ENCODE measurements at regions not wholly inside any gene's neighbourhood (a gene's known extent, or its start where the extent isn't known, plus 50 kb on each side); places are given as distances from the start of the nearest gene placed in this dataset.
A peak's percentile ranks its signal among the peaks of the same experiment; 100 is the strongest.

DNA sequence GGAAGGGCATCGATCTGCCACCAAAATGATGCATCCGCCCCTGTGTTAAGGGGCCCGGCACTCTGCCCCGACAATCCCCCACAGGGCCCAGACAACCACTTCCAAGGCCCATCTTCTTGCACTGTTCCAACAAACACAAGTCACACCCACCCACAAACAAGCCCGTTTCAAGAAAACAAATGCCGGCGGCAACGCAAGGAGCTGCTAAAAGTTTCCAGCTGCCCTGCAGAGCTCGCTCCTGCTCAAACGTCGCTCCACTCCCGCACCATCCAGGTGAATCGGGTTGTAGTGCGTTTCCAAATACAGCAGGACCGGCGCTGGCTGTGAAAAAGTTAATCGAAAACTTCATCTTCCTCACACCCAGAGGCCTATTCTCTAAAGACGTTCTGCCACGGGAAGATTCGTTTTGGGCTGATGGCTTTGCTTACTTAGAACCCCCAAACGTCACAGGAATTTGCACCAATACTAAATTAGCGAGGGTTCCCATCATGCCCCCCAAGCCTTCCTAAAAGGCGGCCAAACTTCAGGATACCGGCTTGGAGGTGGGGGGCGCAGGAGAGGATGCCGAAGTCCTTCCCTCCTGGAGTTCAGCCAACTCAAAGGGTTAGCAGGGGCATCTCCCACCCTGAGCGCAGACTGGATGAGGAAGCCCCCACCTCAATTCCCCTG is 107.4 kb upstream of the DOCK9 start:
- Histone ChIP-seq H2BK120ac (ENCODE audit: low read depth, low read length) (no peak overlapping the region), H3K79me1 (ENCODE audit: low read length) (no peaks in the 10 kb centered on the region), H4K8ac (ENCODE audit: low read depth, low read length) (no peak overlapping the region), H2AK5ac (ENCODE audit: low read length) (no peak overlapping the region), H3K23ac (ENCODE audit: low read length) (peak overlapping the region; percentile 89), H4K5ac (ENCODE audit: low read length) (no peak overlapping the region), H3K9ac (ENCODE audit: low read length) (peak overlapping the region; percentile 10), H3K4me2 (ENCODE audit: low read length) (peak overlapping the region; percentile 91), H2BK15ac (replicated peaks; ENCODE audit: low read depth) (no peak overlapping the region), H3K4ac (ENCODE audit: low read depth, low read length) (no peak overlapping the region), H3K36me3 (ENCODE audit: control insufficient read depth, insufficient read depth, low read length) (no peaks in the 10 kb centered on the region), H3K18ac (ENCODE audit: low read length) (no peak overlapping the region), H2BK5ac (ENCODE audit: low read length) (no peak overlapping the region), H3K27me3 (ENCODE audit: insufficient read depth, low read length, poor library complexity) (peaks cover 7% of the 10 kb centered on the region), H3K4me3 (ENCODE audit: low read length) (peak overlapping the region; percentile 30), H3K27ac (ENCODE audit: low read depth, low read length) (no peak overlapping the region), H3K79me2 (ENCODE audit: control insufficient read depth, insufficient read depth, low read length) (no peaks in the 10 kb centered on the region), H3K4me1 (ENCODE audit: control insufficient read depth, low read depth, low read length) (peaks cover 2% of the 10 kb centered on the region), H3K56ac (ENCODE audit: low read length) (peak overlapping the region; percentile 44)
- peak; percentile 40 for DNase-seq
- WGBS (ENCODE audit: extremely low coverage, insufficient coverage, low lambda C conversion rate) = no CpG with 5 or more reads among the region's 27 CpGs

DNA sequence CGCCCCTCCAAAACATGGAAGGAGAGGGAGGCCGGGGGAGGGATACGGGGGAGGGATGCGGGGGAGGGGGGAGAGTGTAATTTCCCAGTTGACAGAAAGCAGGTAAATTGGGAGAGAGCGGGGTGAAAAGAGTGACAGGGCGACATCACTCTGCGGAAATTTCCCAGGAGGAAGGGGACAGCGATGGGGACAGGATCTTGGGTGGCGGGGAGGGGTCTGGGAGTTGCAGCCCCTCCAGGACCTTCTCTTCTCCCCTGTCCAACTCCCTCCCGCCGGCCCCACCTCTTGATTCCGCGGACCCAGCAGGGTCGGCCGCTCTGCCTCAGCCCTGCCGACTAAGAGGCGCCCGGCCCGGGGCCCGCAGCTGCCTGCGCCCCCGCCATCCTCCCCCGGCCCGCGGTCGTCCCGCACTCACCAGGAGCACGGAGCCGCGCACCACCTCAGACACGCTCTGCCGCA is 108.0 kb upstream of the DOCK9 start:
- no peaks in the 10 kb centered on the region for H3K79me1 ChIP-seq (ENCODE audit: low read length)
- H3K56ac ChIP-seq (ENCODE audit: low read length) = peak overlapping the region; percentile 82
- H3K27ac ChIP-seq (ENCODE audit: low read depth, low read length) = no peak overlapping the region
- no peak overlapping the region for H2BK120ac ChIP-seq (ENCODE audit: low read depth, low read length)
- H4K5ac ChIP-seq (ENCODE audit: low read length) = no peak overlapping the region
- peak overlapping the region; percentile 91 for H3K4me2 ChIP-seq (ENCODE audit: low read length)
- H2AK5ac ChIP-seq (ENCODE audit: low read length) = no peak overlapping the region
- WGBS (ENCODE audit: extremely low coverage, insufficient coverage, low lambda C conversion rate) = no CpG with 5 or more reads among the region's 32 CpGs
- peak overlapping the region; percentile 66 for H3K23ac ChIP-seq (ENCODE audit: low read length)
- H3K18ac ChIP-seq (ENCODE audit: low read length) = peak overlapping the region; percentile 42
- H3K79me2 ChIP-seq (ENCODE audit: control insufficient read depth, insufficient read depth, low read length) = no peaks in the 10 kb centered on the region
- peak; percentile 48 for DNase-seq
- H2BK5ac ChIP-seq (ENCODE audit: low read length) = no peak overlapping the region
- no peak overlapping the region for H3K4ac ChIP-seq (ENCODE audit: low read depth, low read length)
- H2BK15ac ChIP-seq (replicated peaks; ENCODE audit: low read depth) = no peak overlapping the region
- H3K27me3 ChIP-seq (ENCODE audit: insufficient read depth, low read length, poor library complexity) = peaks cover 7% of the 10 kb centered on the region
- peak overlapping the region; percentile 67 for H3K9ac ChIP-seq (ENCODE audit: low read length)
- peak overlapping the region; percentile 51 for H3K4me3 ChIP-seq (ENCODE audit: low read length)
- no peak overlapping the region for H4K8ac ChIP-seq (ENCODE audit: low read depth, low read length)
- no peaks in the 10 kb centered on the region for H3K36me3 ChIP-seq (ENCODE audit: control insufficient read depth, insufficient read depth, low read length)
- H3K4me1 ChIP-seq (ENCODE audit: control insufficient read depth, low read depth, low read length) = peaks cover 2% of the 10 kb centered on the region

- Histone ChIP-seq H3K9ac (ENCODE audit: low read length) (peak overlapping the region; percentile 82), H3K56ac (ENCODE audit: low read length) (peak overlapping the region; percentile 82), H3K23ac (ENCODE audit: low read length) (peak overlapping the region; percentile 66), H3K27ac (ENCODE audit: low read depth, low read length) (no peak overlapping the region), H2BK120ac (ENCODE audit: low read depth, low read length) (no peak overlapping the region), H4K8ac (ENCODE audit: low read depth, low read length) (no peak overlapping the region), H3K4me3 (ENCODE audit: low read length) (peak overlapping the region; percentile 51), H2BK15ac (replicated peaks; ENCODE audit: low read depth) (no peak overlapping the region), H3K79me1 (ENCODE audit: low read length) (no peaks in the 10 kb centered on the region), H3K4me1 (ENCODE audit: control insufficient read depth, low read depth, low read length) (peaks cover 2% of the 10 kb centered on the region), H2AK5ac (ENCODE audit: low read length) (no peak overlapping the region), H3K36me3 (ENCODE audit: control insufficient read depth, insufficient read depth, low read length) (no peaks in the 10 kb centered on the region), H3K4ac (ENCODE audit: low read depth, low read length) (no peak overlapping the region), H4K5ac (ENCODE audit: low read length) (no peak overlapping the region), H3K27me3 (ENCODE audit: insufficient read depth, low read length, poor library complexity) (peaks cover 7% of the 10 kb centered on the region), H3K18ac (ENCODE audit: low read length) (peak overlapping the region; percentile 42), H3K79me2 (ENCODE audit: control insufficient read depth, insufficient read depth, low read length) (no peaks in the 10 kb centered on the region), H2BK5ac (ENCODE audit: low read length) (no peak overlapping the region), H3K4me2 (ENCODE audit: low read length) (peak overlapping the region; percentile 93)
- WGBS (ENCODE audit: extremely low coverage, insufficient coverage, low lambda C conversion rate) = no CpG with 5 or more reads among the region's 130 CpGs
- DNase-seq = peak; percentile 41
These were observed 108.6 kb upstream of the DOCK9 start for GRCh38 chr13:99086267-99087097.

DNA sequence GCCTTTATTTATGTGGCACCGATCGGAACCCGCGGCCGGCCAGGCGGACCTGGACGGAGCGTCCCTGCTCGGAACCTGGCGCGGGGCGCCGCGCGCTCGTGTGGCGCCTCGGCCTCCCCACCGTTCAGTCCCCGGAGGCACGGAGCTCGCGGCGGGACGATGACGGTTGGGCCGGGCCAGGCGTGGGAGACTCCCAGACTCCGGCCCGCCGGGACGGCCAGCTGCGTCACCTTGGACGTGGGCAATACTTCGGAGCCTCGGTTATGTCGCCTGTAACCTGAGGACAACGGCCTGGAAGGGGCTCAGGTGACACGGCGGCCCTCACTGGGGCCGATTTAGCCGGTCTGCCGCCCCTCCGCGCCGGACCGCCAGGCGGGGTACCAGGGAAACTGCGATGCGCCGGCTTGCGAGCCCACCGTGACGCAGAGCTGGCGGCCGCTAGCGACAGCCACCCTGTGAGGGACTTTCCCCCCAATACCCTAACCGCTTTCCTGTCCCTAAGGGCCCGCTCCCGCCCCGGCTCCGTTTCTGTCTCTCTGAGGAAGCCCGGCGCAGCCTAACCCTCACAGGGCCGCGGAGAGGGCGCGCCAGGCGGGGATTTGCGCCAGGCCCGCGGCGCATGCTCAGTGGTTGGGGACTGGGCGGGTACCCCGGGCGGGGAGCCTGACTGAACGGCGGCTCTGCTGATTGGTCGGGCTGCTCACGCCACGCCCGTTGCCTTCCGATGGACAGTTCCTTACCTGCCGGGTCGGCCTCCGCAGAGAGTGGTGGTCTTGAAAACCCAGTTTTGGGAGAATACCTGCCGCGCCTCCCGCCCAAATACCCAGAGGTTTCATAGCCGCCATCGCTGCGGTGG is 109.5 kb upstream of the DOCK9 start:
- Histone ChIP-seq H3K4me2 (ENCODE audit: low read length) (peak overlapping the region; percentile 93), H3K27me3 (ENCODE audit: insufficient read depth, low read length, poor library complexity) (peaks cover 7% of the 10 kb centered on the region), H3K79me1 (ENCODE audit: low read length) (no peaks in the 10 kb centered on the region), H2AK5ac (ENCODE audit: low read length) (no peak overlapping the region), H3K23ac (ENCODE audit: low read length) (no peak overlapping the region), H2BK5ac (ENCODE audit: low read length) (no peak overlapping the region), H3K9ac (ENCODE audit: low read length) (peak overlapping the region; percentile 82), H2BK120ac (ENCODE audit: low read depth, low read length) (no peak overlapping the region), H3K56ac (ENCODE audit: low read length) (peak overlapping the region; percentile 86), H2BK15ac (replicated peaks; ENCODE audit: low read depth) (no peak overlapping the region), H3K4me1 (ENCODE audit: control insufficient read depth, low read depth, low read length) (peaks cover 2% of the 10 kb centered on the region), H3K79me2 (ENCODE audit: control insufficient read depth, insufficient read depth, low read length) (no peaks in the 10 kb centered on the region), H3K4ac (ENCODE audit: low read depth, low read length) (no peak overlapping the region), H3K4me3 (ENCODE audit: low read length) (peak overlapping the region; percentile 50), H3K36me3 (ENCODE audit: control insufficient read depth, insufficient read depth, low read length) (no peaks in the 10 kb centered on the region), H4K5ac (ENCODE audit: low read length) (no peak overlapping the region), H3K27ac (ENCODE audit: low read depth, low read length) (peak overlapping the region; percentile 59), H4K8ac (ENCODE audit: low read depth, low read length) (no peak overlapping the region), H3K18ac (ENCODE audit: low read length) (peak overlapping the region; percentile 42)
- WGBS (ENCODE audit: extremely low coverage, insufficient coverage, low lambda C conversion rate) = no CpG with 5 or more reads among the region's 92 CpGs
- peak; percentile 94 for DNase-seq

DNA sequence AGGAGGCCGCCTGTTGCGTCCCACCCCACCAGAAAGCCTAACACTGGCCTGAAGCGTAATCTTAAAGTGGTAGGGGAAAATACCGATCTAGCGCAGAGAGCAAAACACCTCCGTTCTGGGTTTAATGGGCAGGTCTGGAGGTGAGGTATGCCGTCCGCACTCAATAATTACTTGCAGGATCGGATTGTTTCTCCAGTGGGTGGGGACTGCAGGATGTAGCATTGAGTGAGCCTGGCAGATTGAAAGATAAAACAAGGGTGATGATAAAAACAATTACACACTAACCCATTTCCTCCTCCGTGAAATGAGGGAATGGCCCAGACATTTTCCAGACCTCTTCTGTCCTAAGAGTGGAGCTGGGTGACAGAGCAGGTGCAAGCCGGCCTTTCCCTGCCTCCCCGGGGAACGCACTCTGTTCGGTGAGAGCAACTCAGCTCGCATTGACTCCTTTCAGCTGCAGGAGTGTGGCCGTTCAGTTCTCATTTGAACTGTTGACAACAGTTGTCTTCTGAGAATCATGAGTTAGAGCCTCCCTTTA is 110.2 kb upstream of the DOCK9 start:
- Histone ChIP-seq H3K27me3 (ENCODE audit: insufficient read depth, low read length, poor library complexity) (peaks cover 7% of the 10 kb centered on the region), H2BK5ac (ENCODE audit: low read length) (no peak overlapping the region)
- no peak for DNase-seq

More for the DNA sequence above, 110.2 kb upstream of the DOCK9 start:
- H2BK120ac ChIP-seq (ENCODE audit: low read depth, low read length) = no peak overlapping the region
- no peak overlapping the region for H2BK15ac ChIP-seq (replicated peaks; ENCODE audit: low read depth)
- no peak overlapping the region for H4K5ac ChIP-seq (ENCODE audit: low read length)
- H4K8ac ChIP-seq (ENCODE audit: low read depth, low read length) = no peak overlapping the region
- H3K36me3 ChIP-seq (ENCODE audit: control insufficient read depth, insufficient read depth, low read length) = no peaks in the 10 kb centered on the region
- WGBS (ENCODE audit: extremely low coverage, insufficient coverage, low lambda C conversion rate) = no CpG with 5 or more reads among the region's 16 CpGs
- no peak overlapping the region for H3K27ac ChIP-seq (ENCODE audit: low read depth, low read length)
- H3K56ac ChIP-seq (ENCODE audit: low read length) = peak overlapping the region; percentile 86
- no peaks in the 10 kb centered on the region for H3K79me2 ChIP-seq (ENCODE audit: control insufficient read depth, insufficient read depth, low read length)
- H3K4me1 ChIP-seq (ENCODE audit: control insufficient read depth, low read depth, low read length) = peaks cover 2% of the 10 kb centered on the region
- H3K79me1 ChIP-seq (ENCODE audit: low read length) = no peaks in the 10 kb centered on the region
- peak overlapping the region; percentile 38 for H3K4me3 ChIP-seq (ENCODE audit: low read length)
- peak overlapping the region; percentile 77 for H3K4me2 ChIP-seq (ENCODE audit: low read length)
- no peak overlapping the region for H3K23ac ChIP-seq (ENCODE audit: low read length)
- no peak overlapping the region for H3K18ac ChIP-seq (ENCODE audit: low read length)
- no peak overlapping the region for H2AK5ac ChIP-seq (ENCODE audit: low read length)
- peak overlapping the region; percentile 62 for H3K9ac ChIP-seq (ENCODE audit: low read length)
- no peak overlapping the region for H3K4ac ChIP-seq (ENCODE audit: low read depth, low read length)

Measured in mesendoderm (in vitro differentiated cells).